B cell (primary cell): ENCODE measurements at regions not wholly inside any gene's neighbourhood (a gene's known extent, or its start where the extent isn't known, plus 50 kb on each side); places are given as distances from the start of the nearest gene placed in this dataset.

Experiments
- ATAC-seq: fragments of 200-7000 bp; cut with Tn5 transposase; one replicate; pipeline ENCODE4 v1.10.0; 2021; ENCODE audit warnings: low read depth, mild to moderate bottlenecking, moderate number of reproducible peaks, moderate library complexity
- CTCF ChIA-PET: fragments of 350-600 bp; sonication (Branson Sonifier 250); formaldehyde crosslinking; loops from one replicate; lab custom pipeline; 2021; ENCODE audit warnings: antibody characterized with exemption, inconsistent platforms; lab: Charles Lee
- POLR2A ChIA-PET: fragments of 350-600 bp; sonication (Branson Sonifier 250); formaldehyde crosslinking; loops from one replicate; lab custom pipeline; 2021; ENCODE audit warnings: antibody characterized with exemption; lab: Charles Lee
- DNase-seq: peaks from one replicate; pipeline ENCODE4 v3.0.0; 2013
- H2AFZ ChIP-seq: 2 replicates; pipeline ENCODE4 v1.6.1; 2012; ENCODE audit warnings: mild to moderate bottlenecking, low read depth, low read length; ENCODE audit not compliant: insufficient read depth, poor library complexity, severe bottlenecking
- H3K27ac ChIP-seq, 2 donors: 1 replicate in 1 of 2; 2 replicates in 1 of 2; pipeline ENCODE4 v1.5.1; 2012 to 2013; ENCODE audit warnings: low read length in 2 of 2, mild to moderate bottlenecking in 2 of 2, moderate library complexity in 1 of 2
- H3K27me3 ChIP-seq, 4 experiments: fragments of 200-600 bp in 1 of 4; sonication (generic) in 1 of 4; replicated peaks in 1 of 4; 1 replicate in 2 of 4; 2 replicates in 2 of 4; pipeline versions ENCODE4 v1.6.1 to v1.7.0; 2013 to 2016; ENCODE audit warnings: low read length in 3 of 4, mild to moderate bottlenecking in 2 of 4, mixed read lengths in 1 of 4, moderate library complexity in 1 of 4; ENCODE audit not compliant: insufficient read depth in 4 of 4, control insufficient read depth in 3 of 4; ENCODE audit errors: control extremely low read depth in 1 of 4
- H3K36me3 ChIP-seq, 2 experiments: replicated peaks in 1 of 2; 1 replicate in 1 of 2; 2 replicates in 1 of 2; pipeline versions ENCODE4 v1.6.1 to v1.7.1; 2013; ENCODE audit warnings: low read length in 1 of 2; ENCODE audit not compliant: insufficient read depth in 2 of 2, control insufficient read depth in 1 of 2; ENCODE audit errors: control extremely low read depth in 1 of 2, extremely low read depth in 1 of 2
- H3K4me1 ChIP-seq, 2 donors: fragments of 200-600 bp in 1 of 2; sonication (generic) in 1 of 2; 1 replicate in 1 of 2; 2 replicates in 1 of 2; pipeline versions ENCODE4 v1.5.1 to v1.6.1; 2013 to 2017; ENCODE audit warnings: low read length in 2 of 2; ENCODE audit not compliant: control insufficient read depth in 2 of 2, insufficient read depth in 2 of 2
- H3K4me2 ChIP-seq: replicated peaks from 2 replicates; pipeline ENCODE3; 2012; ENCODE audit warnings: mild to moderate bottlenecking, low read depth, low read length; ENCODE audit not compliant: poor library complexity, severe bottlenecking
- H3K4me3 ChIP-seq, 5 experiments: fragments of 200-600 bp in 1 of 5; sonication (generic) in 1 of 5; 1 replicate in 3 of 5; 2 replicates in 2 of 5; pipeline versions ENCODE4 v1.5.1 to v1.7.0; 2011 to 2016; ENCODE audit warnings: low read length in 4 of 5, mild to moderate bottlenecking in 4 of 5, low read depth in 2 of 5, control low read depth in 1 of 5, moderate library complexity in 1 of 5; ENCODE audit not compliant: insufficient read depth in 1 of 5; ENCODE audit errors: control extremely low read depth in 1 of 5, extremely low read depth in 1 of 5
- H3K79me2 ChIP-seq: fragments of 200-600 bp; sonication (generic); one replicate; pipeline ENCODE4 v1.6.0; 2016; ENCODE audit warnings: low read length; ENCODE audit not compliant: control insufficient read depth, insufficient read depth
- H3K9ac ChIP-seq: fragments of 200-600 bp; sonication (generic); 2 replicates; pipeline ENCODE4 v1.6.1; 2017; ENCODE audit warnings: mild to moderate bottlenecking, low read length, moderate library complexity
- H3K9me3 ChIP-seq, 3 donors: one replicate each; pipeline versions ENCODE4 v1.6.1 to v1.7.1; 2013; ENCODE audit warnings: low read length in 2 of 3; ENCODE audit not compliant: control insufficient read depth in 2 of 3, insufficient read depth in 1 of 3; ENCODE audit errors: control extremely low read depth in 1 of 3
- H4K20me1 ChIP-seq: 2 replicates; pipeline ENCODE4 v1.6.0; 2012; ENCODE audit warnings: mild to moderate bottlenecking, low read length; ENCODE audit not compliant: insufficient read depth, control insufficient read depth, poor library complexity, severe bottlenecking
- H3K27ac Mint-ChIP-seq: one replicate; pipeline ENCODE4 v1.8.0; 2021; ENCODE audit warnings: mixed read lengths
- H3K27me3 Mint-ChIP-seq: one replicate; pipeline ENCODE4 v1.8.0; 2021; ENCODE audit warnings: mixed read lengths
- H3K4me1 Mint-ChIP-seq: one replicate; pipeline ENCODE4 v1.8.0; 2021; ENCODE audit warnings: mixed read lengths
- H3K4me3 Mint-ChIP-seq: one replicate; pipeline ENCODE4 v1.8.0; 2021; ENCODE audit warnings: mixed read lengths
- H3K9me3 Mint-ChIP-seq: one replicate; pipeline ENCODE4 v1.8.0; 2022; ENCODE audit warnings: mixed read lengths; ENCODE audit not compliant: insufficient read depth
- EZH2 ChIP-seq: IDR thresholded peaks from 2 replicates; pipeline ENCODE4 v1.6.1; 2012; ENCODE audit warnings: borderline replicate concordance, low read depth, mild to moderate bottlenecking, moderate library complexity, low read length; ENCODE audit not compliant: insufficient read depth, poor library complexity, severe bottlenecking
- WGBS: methylation state at CpG from one replicate; pipeline ENCODE4 v1.1.5; 2013; ENCODE audit warnings: missing lambda C conversion rate; ENCODE audit not compliant: insufficient coverage; 5-methylcytosine and 5-hydroxymethylcytosine counted together
- intact Hi-C: fragments of 100-400 bp; cut with micrococcal nuclease; formaldehyde crosslinking; loops from one replicate; pipeline ENCODE4 v1.10.0; 2022
- TF ChIP-seq, protein P1 (sequence below): fragments of 200-600 bp; IDR thresholded peaks from one replicate; pipeline ENCODE4 v1.8.0; 2022; ENCODE audit warnings: antibody characterized with exemption, mild to moderate bottlenecking

DNA sequence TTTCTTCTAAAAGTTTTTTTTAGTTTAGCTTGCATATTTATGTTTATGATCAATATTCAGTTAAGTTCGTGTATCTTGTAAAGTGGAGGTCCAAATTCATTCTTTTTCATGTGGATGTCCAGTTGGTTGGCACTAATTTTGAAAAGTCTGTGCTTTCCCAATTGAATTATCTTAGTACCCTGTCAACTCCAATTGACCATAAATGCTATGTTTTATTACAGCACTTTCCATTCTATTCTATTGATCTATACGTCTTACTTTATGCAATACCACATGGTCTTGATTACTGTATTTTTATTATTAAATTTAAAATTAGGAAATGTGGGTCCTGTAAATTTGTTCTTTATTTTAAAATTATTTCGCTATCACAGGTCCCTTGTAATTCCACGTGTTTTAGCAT is 837.6 kb upstream of the SLC10A2 start:
- DNase-seq: no peak
- no peaks in the 10 kb centered on the region for H4K20me1 ChIP-seq
- H3K79me2 ChIP-seq: no peaks in the 10 kb centered on the region
- H3K4me2 ChIP-seq: no peak overlapping the region
- CTCF ChIA-PET: no interaction called here
- Mint-ChIP-seq H3K4me3 (no peak overlapping the region), H3K27me3 (no peaks in the 10 kb centered on the region), H3K4me1 (no peaks in the 10 kb centered on the region), H3K27ac (no peak overlapping the region), H3K9me3 (peaks cover 5% of the 10 kb centered on the region)
- ATAC-seq: no peak
- no peaks in the 10 kb centered on the region for H3K4me1 ChIP-seq
- no peak overlapping the region for H3K4me3 ChIP-seq
- H2AFZ ChIP-seq: no peak overlapping the region
- H3K9me3 ChIP-seq: no peaks in the 10 kb centered on the region
- H3K27ac ChIP-seq: no peak overlapping the region
- intact Hi-C loops: no loop called here
- no peak overlapping the region for H3K9ac ChIP-seq
- no peaks in the 10 kb centered on the region for H3K36me3 ChIP-seq
- WGBS: no CpG with 5 or more reads among the region's 4 CpGs
- H3K27me3 ChIP-seq: no peaks in the 10 kb centered on the region
- TF ChIP-seq, protein P1, sequence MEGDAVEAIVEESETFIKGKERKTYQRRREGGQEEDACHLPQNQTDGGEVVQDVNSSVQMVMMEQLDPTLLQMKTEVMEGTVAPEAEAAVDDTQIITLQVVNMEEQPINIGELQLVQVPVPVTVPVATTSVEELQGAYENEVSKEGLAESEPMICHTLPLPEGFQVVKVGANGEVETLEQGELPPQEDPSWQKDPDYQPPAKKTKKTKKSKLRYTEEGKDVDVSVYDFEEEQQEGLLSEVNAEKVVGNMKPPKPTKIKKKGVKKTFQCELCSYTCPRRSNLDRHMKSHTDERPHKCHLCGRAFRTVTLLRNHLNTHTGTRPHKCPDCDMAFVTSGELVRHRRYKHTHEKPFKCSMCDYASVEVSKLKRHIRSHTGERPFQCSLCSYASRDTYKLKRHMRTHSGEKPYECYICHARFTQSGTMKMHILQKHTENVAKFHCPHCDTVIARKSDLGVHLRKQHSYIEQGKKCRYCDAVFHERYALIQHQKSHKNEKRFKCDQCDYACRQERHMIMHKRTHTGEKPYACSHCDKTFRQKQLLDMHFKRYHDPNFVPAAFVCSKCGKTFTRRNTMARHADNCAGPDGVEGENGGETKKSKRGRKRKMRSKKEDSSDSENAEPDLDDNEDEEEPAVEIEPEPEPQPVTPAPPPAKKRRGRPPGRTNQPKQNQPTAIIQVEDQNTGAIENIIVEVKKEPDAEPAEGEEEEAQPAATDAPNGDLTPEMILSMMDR: no peak
- no peak for TF ChIP-seq EZH2
- POLR2A ChIA-PET: no interaction called here

DNA sequence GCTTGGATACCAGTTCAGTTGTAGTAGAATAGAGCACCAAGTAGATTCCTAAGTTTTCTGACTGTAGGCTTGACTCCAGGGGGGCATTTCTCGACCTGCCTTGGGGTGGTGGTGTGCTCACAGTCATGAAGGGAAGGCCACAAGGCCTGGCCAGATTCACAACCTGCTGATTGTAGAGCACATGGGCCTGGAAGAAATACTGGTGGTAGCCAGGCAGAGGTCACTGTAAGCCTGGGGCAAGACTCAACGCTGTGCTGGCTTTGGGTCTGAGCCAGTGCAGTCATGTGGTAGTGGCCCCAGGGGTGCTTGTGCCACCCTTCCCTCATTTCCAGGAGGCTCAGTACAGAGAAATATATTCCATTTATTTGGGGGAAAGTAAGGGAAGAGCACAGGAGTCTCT is 832.3 kb upstream of the SLC10A2 start:
- H3K27ac ChIP-seq: no peak overlapping the region

More for the DNA sequence above, 832.3 kb upstream of the SLC10A2 start:
- Mint-ChIP-seq H3K4me3 (no peak overlapping the region), H3K9me3 (no peaks in the 10 kb centered on the region), H3K27me3 (no peaks in the 10 kb centered on the region), H3K27ac (no peak overlapping the region), H3K4me1 (no peaks in the 10 kb centered on the region)
- DNase-seq: no peak
- Histone ChIP-seq H3K4me3 (no peak overlapping the region), H3K27me3 (no peaks in the 10 kb centered on the region), H3K9me3 (no peaks in the 10 kb centered on the region), H3K36me3 (no peaks in the 10 kb centered on the region), H4K20me1 (no peaks in the 10 kb centered on the region), H3K4me1 (no peaks in the 10 kb centered on the region), H3K79me2 (no peaks in the 10 kb centered on the region), H2AFZ (no peak overlapping the region), H3K4me2 (no peak overlapping the region), H3K9ac (no peak overlapping the region)
- TF ChIP-seq, protein P1: no peak
- TF ChIP-seq EZH2: no peak
- intact Hi-C loops: no loop called here
- ChIA-PET CTCF (no interaction called here), POLR2A (no interaction called here)
- ATAC-seq: no peak
- WGBS: 63% methylated on average over 1 of the region's 2 CpGs
